ENCODE measurements at regions not wholly inside any gene's neighbourhood (a gene's known extent, or its start where the extent isn't known, plus 50 kb on each side); places are given as distances from the start of the nearest gene placed in this dataset.

DNA sequence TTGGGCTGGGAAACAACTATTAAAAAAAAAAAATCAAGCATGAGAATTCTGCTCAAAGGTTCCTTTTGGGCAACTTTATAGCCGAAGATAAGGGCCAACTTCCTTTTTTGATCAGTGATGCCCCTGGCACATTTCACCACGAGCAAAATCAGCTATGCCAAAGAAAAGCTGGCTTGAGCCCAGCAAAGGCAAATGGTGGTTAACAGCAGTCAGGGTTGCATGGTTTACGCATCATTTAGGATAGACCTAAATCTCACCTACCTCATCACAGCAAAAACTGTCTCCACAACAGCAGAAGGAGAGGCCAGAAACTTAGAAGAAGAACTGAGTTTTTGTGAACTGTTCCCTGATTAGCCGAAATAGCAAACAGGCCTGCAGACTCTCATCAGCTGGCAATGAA, 220.1 kb upstream of the CDIN1 start:
- TF ChIP-seq, protein P1, sequence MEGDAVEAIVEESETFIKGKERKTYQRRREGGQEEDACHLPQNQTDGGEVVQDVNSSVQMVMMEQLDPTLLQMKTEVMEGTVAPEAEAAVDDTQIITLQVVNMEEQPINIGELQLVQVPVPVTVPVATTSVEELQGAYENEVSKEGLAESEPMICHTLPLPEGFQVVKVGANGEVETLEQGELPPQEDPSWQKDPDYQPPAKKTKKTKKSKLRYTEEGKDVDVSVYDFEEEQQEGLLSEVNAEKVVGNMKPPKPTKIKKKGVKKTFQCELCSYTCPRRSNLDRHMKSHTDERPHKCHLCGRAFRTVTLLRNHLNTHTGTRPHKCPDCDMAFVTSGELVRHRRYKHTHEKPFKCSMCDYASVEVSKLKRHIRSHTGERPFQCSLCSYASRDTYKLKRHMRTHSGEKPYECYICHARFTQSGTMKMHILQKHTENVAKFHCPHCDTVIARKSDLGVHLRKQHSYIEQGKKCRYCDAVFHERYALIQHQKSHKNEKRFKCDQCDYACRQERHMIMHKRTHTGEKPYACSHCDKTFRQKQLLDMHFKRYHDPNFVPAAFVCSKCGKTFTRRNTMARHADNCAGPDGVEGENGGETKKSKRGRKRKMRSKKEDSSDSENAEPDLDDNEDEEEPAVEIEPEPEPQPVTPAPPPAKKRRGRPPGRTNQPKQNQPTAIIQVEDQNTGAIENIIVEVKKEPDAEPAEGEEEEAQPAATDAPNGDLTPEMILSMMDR (IDR thresholded peaks at IDR 0.05), result no peak
- TF ChIP-seq POLR2A (IDR thresholded peaks at IDR 0.05), result no peak

Data from esophagus squamous epithelium (tissue), 4 donors.